ENCODE measurements at regions not wholly inside any gene's neighbourhood (a gene's known extent, or its start where the extent isn't known, plus 50 kb on each side); places are given as distances from the start of the nearest gene placed in this dataset.

DNA sequence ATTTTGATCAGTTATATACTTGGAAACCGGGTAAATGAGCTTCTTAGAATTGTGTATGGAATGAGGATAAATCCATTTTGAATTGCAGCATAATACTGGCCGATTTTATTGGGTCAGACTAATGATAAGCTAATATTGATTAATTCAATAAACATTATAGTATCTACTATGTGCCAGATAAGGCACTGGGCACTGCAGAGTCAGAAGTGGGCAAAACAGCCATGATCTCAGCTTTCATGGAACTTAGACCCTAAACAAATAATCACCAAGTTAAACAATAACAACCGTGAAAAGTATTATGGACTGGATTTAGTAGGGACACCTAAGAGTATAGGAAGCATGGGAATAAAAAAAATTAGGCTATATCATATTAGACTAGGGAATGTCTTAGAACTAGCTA lies 297.0 kb upstream of the PKDCC start:
- Histone ChIP-seq H3K27me3 (no peaks in the 10 kb centered on the region), H3K9me3 (no peaks in the 10 kb centered on the region), H3K4me3 (peak overlapping the region in 2 of 3 donors; percentile 3 to 13), H3K4me1 (peaks cover 0 to 5% (median 3%) of the 10 kb centered on the region in 4 donors), H3K36me3 (no peaks in the 10 kb centered on the region), H3K27ac (peak overlapping the region in 1 of 3 donors; percentile 42)
- intact Hi-C loops (cut with DNase I): no loop called here
- ATAC-seq (peak; percentile 92 to 99 (median 96)), DNase-seq (peak in 1 of 3 donors; percentile 48)
- TF ChIP-seq POLR2A (IDR thresholded peaks at IDR 0.05): no peak
- TF ChIP-seq, protein P1, sequence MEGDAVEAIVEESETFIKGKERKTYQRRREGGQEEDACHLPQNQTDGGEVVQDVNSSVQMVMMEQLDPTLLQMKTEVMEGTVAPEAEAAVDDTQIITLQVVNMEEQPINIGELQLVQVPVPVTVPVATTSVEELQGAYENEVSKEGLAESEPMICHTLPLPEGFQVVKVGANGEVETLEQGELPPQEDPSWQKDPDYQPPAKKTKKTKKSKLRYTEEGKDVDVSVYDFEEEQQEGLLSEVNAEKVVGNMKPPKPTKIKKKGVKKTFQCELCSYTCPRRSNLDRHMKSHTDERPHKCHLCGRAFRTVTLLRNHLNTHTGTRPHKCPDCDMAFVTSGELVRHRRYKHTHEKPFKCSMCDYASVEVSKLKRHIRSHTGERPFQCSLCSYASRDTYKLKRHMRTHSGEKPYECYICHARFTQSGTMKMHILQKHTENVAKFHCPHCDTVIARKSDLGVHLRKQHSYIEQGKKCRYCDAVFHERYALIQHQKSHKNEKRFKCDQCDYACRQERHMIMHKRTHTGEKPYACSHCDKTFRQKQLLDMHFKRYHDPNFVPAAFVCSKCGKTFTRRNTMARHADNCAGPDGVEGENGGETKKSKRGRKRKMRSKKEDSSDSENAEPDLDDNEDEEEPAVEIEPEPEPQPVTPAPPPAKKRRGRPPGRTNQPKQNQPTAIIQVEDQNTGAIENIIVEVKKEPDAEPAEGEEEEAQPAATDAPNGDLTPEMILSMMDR (IDR thresholded peaks at IDR 0.05): no peak
- 10% methylated on average over 3 of the region's 3 CpGs for WGBS (ENCODE audit: insufficient coverage, low coverage, low lambda C conversion rate, missing lambda C conversion rate)

DNA sequence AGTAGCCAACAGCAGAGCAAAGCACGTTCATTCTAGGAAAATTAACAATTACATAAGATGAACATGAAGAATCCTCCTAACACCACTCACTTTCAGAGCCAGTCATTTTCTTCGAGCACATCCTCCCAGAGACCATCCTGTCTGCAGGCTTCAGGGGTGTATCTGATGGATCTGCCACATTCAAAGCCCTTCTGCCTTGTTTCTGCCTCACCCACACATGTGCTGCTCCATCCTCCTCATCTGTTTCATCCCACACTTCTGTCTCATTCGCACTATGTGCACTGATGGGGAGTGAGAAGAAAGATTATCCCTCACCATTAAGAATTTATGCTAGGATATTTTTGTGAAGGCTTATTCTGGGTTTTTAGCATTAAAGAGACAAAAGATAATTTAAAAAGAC lies 287.9 kb upstream of the PKDCC start:
- TF ChIP-seq, protein P1 (IDR thresholded peaks at IDR 0.05): no peak
- TF ChIP-seq POLR2A (IDR thresholded peaks at IDR 0.05): no peak
- intact Hi-C loops (cut with DNase I): no loop called here
- Histone ChIP-seq H3K36me3 (no peaks in the 10 kb centered on the region), H3K4me3 (no peak overlapping the region), H3K4me1 (no peaks in the 10 kb centered on the region), H3K9me3 (no peaks in the 10 kb centered on the region), H3K27me3 (no peaks in the 10 kb centered on the region), H3K27ac (no peak overlapping the region)
- no peak for ATAC-seq
- 85% methylated on average over 2 of the region's 3 CpGs for WGBS (ENCODE audit: insufficient coverage, low coverage, low lambda C conversion rate, missing lambda C conversion rate)
- no peak for DNase-seq

DNA sequence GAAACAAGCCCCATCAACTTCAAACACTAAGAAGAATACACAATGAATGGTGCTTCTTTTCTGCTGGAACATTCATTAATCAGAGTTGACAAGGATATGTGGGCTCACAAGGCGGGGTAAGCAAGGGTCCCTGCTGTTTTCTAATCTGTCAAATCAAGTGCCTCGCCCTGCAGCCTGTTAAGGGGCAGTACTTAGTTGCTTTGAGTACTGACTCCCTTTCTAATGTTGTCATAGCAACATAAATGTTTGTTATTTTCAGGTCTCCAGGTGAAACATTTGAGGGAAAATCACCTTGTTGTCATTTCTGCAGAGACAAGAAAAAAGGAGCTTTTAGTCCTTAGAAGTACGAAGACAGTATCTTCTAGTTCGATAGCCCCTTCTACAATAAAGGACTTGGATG lies 284.7 kb upstream of the PKDCC start:
- Histone ChIP-seq H3K27ac (no peak overlapping the region), H3K36me3 (no peaks in the 10 kb centered on the region), H3K4me1 (no peaks in the 10 kb centered on the region), H3K4me3 (no peak overlapping the region), H3K27me3 (no peaks in the 10 kb centered on the region), H3K9me3 (no peaks in the 10 kb centered on the region)
- WGBS (ENCODE audit: insufficient coverage, low coverage, low lambda C conversion rate, missing lambda C conversion rate): 64% methylated on average over 3 of the region's 4 CpGs
- ATAC-seq (no peak), DNase-seq (no peak)
- intact Hi-C loops (cut with DNase I): no loop called here
- no peak for TF ChIP-seq POLR2A (IDR thresholded peaks at IDR 0.05)
- TF ChIP-seq, protein P1 (IDR thresholded peaks at IDR 0.05): no peak

DNA sequence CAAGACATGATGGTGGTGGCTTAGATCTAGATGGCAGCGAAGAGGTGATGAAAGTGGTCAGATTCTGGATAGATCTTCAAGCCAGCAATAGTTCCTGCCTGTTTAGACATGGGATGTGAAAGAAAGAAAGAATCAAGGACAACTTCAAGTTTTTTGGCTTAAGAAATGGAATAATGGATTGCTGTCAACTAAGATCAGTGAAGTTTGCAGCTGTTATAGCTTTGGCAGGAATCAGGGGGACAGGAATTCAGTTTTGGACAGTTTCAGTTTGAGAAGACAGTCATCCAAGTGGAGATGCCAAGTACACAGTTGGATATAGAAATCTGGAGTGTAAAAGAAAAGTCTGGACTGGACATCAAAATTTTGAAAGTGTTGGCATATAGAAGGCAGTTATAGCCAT lies 283.7 kb upstream of the PKDCC start:
- no peak for DNase-seq
- Histone ChIP-seq H3K4me1 (no peaks in the 10 kb centered on the region), H3K36me3 (no peaks in the 10 kb centered on the region), H3K9me3 (no peaks in the 10 kb centered on the region), H3K4me3 (no peak overlapping the region), H3K27me3 (no peaks in the 10 kb centered on the region), H3K27ac (no peak overlapping the region)
- intact Hi-C loops (cut with DNase I): no loop called here
- ATAC-seq: no peak
- WGBS (ENCODE audit: insufficient coverage, low coverage, low lambda C conversion rate, missing lambda C conversion rate): 90% methylated on average over 1 of the region's 1 CpG
- no peak for TF ChIP-seq POLR2A (IDR thresholded peaks at IDR 0.05)
- TF ChIP-seq, protein P1 (IDR thresholded peaks at IDR 0.05): no peak

DNA sequence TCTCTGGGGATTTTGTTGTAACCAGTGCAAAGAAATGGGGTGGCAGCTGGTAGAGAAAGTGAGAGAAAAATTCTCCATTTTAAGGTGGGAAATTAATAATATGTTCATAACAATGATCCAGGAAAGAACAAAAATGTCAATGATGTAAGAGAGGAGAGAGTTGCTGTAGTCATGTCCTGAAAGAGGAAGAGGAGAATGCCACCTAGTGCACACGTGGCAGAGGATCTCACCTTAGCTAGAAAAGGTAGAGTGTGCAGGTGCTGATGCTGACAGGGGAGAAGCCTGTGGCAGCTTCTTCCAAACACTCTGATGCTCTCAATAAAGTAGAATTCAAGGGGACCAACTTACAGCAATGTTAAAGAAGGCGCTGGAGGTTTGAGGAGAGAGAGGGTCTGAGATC lies 282.9 kb upstream of the PKDCC start:
- TF ChIP-seq, protein P1 (IDR thresholded peaks at IDR 0.05): peak in 3 of 4 donors; percentile 22 to 52 (median 43)
- no peak for TF ChIP-seq POLR2A (IDR thresholded peaks at IDR 0.05)
- peak; percentile 69 to 89 (median 84) for ATAC-seq
- 17% methylated on average over 1 of the region's 2 CpGs for WGBS (ENCODE audit: insufficient coverage, low coverage, low lambda C conversion rate, missing lambda C conversion rate)

More for the DNA sequence above, 282.9 kb upstream of the PKDCC start:
- intact Hi-C loops (cut with DNase I): no loop called here
- DNase-seq: no peak
- no peaks in the 10 kb centered on the region for H3K36me3 ChIP-seq
- H3K27ac ChIP-seq: no peak overlapping the region
- no peaks in the 10 kb centered on the region for H3K9me3 ChIP-seq
- H3K4me3 ChIP-seq: no peak overlapping the region
- H3K27me3 ChIP-seq: no peaks in the 10 kb centered on the region
- H3K4me1 ChIP-seq: no peaks in the 10 kb centered on the region
